PC-9 (cell line): ENCODE measurements at regions not wholly inside any gene's neighbourhood (a gene's known extent, or its start where the extent isn't known, plus 50 kb on each side); places are given as distances from the start of the nearest gene placed in this dataset.

Source experiments
- EZH2 ChIP-seq: fragments of 200-600 bp; sonication (generic); IDR thresholded peaks from 2 replicates; pipeline ENCODE4 v1.8.0; 2017; ENCODE audit warnings: antibody characterized with exemption, low read depth
- TF ChIP-seq, protein P1 (sequence below): fragments of 200-600 bp; sonication (generic); conservative IDR thresholded peaks from 2 replicates; pipeline ENCODE4 v1.6.1; 2017; ENCODE audit warnings: mixed run types, antibody characterized with exemption, mild to moderate bottlenecking, moderate library complexity

DNA sequence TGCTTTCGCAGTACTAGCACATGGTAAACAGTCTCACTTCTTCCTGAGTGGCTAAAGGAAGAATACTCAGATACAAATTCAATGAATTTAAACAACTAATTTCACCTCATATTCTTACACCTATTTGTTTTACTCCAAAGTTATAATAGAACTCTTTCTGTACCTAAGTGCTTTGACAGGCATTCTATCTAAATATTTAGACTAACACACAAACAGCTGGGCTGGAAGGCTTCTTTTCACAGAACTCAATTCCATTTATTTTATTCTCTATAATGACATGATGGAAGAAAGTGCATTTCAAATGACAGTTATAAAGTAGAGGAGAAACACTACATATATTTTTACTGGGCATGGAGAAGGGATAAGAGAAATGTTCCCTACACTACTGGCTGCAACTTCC lies 384.9 kb upstream of the SPTLC3 start:
- TF ChIP-seq, protein P1, sequence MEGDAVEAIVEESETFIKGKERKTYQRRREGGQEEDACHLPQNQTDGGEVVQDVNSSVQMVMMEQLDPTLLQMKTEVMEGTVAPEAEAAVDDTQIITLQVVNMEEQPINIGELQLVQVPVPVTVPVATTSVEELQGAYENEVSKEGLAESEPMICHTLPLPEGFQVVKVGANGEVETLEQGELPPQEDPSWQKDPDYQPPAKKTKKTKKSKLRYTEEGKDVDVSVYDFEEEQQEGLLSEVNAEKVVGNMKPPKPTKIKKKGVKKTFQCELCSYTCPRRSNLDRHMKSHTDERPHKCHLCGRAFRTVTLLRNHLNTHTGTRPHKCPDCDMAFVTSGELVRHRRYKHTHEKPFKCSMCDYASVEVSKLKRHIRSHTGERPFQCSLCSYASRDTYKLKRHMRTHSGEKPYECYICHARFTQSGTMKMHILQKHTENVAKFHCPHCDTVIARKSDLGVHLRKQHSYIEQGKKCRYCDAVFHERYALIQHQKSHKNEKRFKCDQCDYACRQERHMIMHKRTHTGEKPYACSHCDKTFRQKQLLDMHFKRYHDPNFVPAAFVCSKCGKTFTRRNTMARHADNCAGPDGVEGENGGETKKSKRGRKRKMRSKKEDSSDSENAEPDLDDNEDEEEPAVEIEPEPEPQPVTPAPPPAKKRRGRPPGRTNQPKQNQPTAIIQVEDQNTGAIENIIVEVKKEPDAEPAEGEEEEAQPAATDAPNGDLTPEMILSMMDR = no peak
- TF ChIP-seq EZH2 = no peak
